Spleen (tissue), 11 donors: ENCODE measurements at regions not wholly inside any gene's neighbourhood (a gene's known extent, or its start where the extent isn't known, plus 50 kb on each side); places are given as distances from the start of the nearest gene placed in this dataset.

Source experiments
- DNase-seq: peaks from one replicate; pipeline ENCODE4 v3.0.0-alpha.2; 2020
- H3K27ac ChIP-seq, 8 donors: fragments of 200-600 bp; sonication (generic) in 7 of 8; 1 replicate in 4 of 8; 2 replicates in 4 of 8; pipeline versions ENCODE4 v1.5.0 to v1.8.0; 2016 to 2021; ENCODE audit warnings: inconsistent platforms in 4 of 8, mild to moderate bottlenecking in 4 of 8, moderate library complexity in 1 of 8
- H3K27me3 ChIP-seq, 7 donors: fragments of 200-600 bp; sonication (generic) in 6 of 7; replicated peaks in 1 of 7; 1 replicate in 4 of 7; 2 replicates in 3 of 7; pipeline versions ENCODE4 v1.5.0 to v1.8.0; 2016 to 2021; ENCODE audit warnings: inconsistent platforms in 3 of 7, mild to moderate bottlenecking in 1 of 7
- H3K36me3 ChIP-seq, 6 donors: fragments of 200-600 bp; sonication (generic) in 5 of 6; 1 replicate in 4 of 6; 2 replicates in 2 of 6; pipeline versions ENCODE4 v1.5.0 to v1.8.0; 2016 to 2021; ENCODE audit warnings: inconsistent platforms in 2 of 6
- H3K4me1 ChIP-seq, 6 donors: fragments of 200-600 bp; sonication (generic) in 5 of 6; 1 replicate in 3 of 6; 2 replicates in 3 of 6; pipeline versions ENCODE4 v1.5.0 to v1.8.0; 2016 to 2021; ENCODE audit warnings: inconsistent platforms in 3 of 6
- H3K4me3 ChIP-seq, 8 donors: fragments of 200-600 bp; sonication (generic) in 7 of 8; 1 replicate in 4 of 8; 2 replicates in 4 of 8; pipeline versions ENCODE4 v1.5.0 to v1.8.0; 2016 to 2021; ENCODE audit warnings: inconsistent platforms in 4 of 8, mild to moderate bottlenecking in 4 of 8, moderate library complexity in 2 of 8
- H3K9me3 ChIP-seq, 8 donors: fragments of 200-600 bp; sonication (generic) in 7 of 8; 1 replicate in 4 of 8; 2 replicates in 4 of 8; pipeline versions ENCODE4 v1.5.0 to v1.8.0; 2016 to 2021; ENCODE audit warnings: inconsistent platforms in 4 of 8
- POLR2A ChIP-seq, 3 donors: fragments of 450-650 bp; IDR thresholded peaks; one replicate each; pipeline ENCODE4 v1.5.1; 2017; ENCODE audit warnings: antibody characterized with exemption in 3 of 3, mild to moderate bottlenecking in 1 of 3
- POLR2AphosphoS5 ChIP-seq, 3 donors: sonication (generic); formaldehyde crosslinking; IDR thresholded peaks; one replicate each; pipeline ENCODE4 v1.5.1; 2017; ENCODE audit warnings: antibody characterized with exemption in 3 of 3
- WGBS, 5 donors: extraction: QIAGEN DNeasy Blood & Tissue Kit in 3 of 5; methylation state at CpG; one replicate each; pipeline versions ENCODE4 v1.1.5 to v1.1.7; 2013 to 2018; 5-methylcytosine and 5-hydroxymethylcytosine counted together
- intact Hi-C: fragments of 100-400 bp; cut with DNase I; formaldehyde crosslinking; loops from one replicate; pipeline ENCODE4 v1.15.0; 2023; ENCODE audit warnings: low total_unique reads
- TF ChIP-seq, protein P1 (sequence below), 11 experiments: fragments of 200-600 bp in 7 of 11; fragments of 450-650 bp in 4 of 11; sonication (generic) in 4 of 11; IDR thresholded peaks in 8 of 11; conservative IDR thresholded peaks in 3 of 11; 1 replicate in 7 of 11; 2 replicates in 4 of 11; pipeline versions ENCODE4 v1.4.0 to v1.8.0; 2016 to 2021; ENCODE audit warnings: antibody characterized with exemption in 11 of 11, inconsistent platforms in 4 of 11, mild to moderate bottlenecking in 1 of 11
- donor health status: healthy with polysubstance abuse.
- donor health status: DM: no; HTN: no; CAD: no; lungs with moderate emphysema.
- donor health status: DM: no; HTN: no; CAD: no.
- donor health status: Bipolar disorder and iron deficiency.
- donor health status: healthy.
- donor health status: DM: no; HTN: no; CAD: no.
- donor health status: DM: yes; HTN: yes; CAD: no.

GRCh38 chr4:22986262-22986661, 293.5 kb downstream of the GBA3 start:
- no peaks in the 10 kb centered on the region for H3K27me3 ChIP-seq

DNA sequence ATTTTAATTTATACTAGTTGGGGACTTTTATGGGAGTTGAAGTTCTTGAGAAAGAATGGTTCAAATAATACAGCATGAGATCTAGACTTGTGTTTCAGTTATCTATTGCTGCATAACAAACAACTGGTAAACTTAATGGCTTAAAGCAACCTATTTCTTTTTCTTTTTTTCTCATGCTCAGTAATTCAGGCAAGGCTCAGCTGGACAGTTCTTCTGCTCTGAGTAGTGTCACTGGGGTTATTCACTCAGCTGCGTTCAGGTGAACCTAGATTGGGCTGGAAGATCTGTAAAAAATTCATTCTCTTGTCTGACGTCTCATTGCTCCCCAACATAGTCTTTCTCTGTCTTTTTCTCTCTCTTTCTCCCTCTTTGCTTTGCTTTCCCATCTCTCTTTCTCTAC, 291.7 kb downstream of the GBA3 start:
- Histone ChIP-seq H3K27ac (no peak overlapping the region), H3K27me3 (no peaks in the 10 kb centered on the region), H3K36me3 (no peaks in the 10 kb centered on the region), H3K4me1 (no peaks in the 10 kb centered on the region), H3K4me3 (no peak overlapping the region), H3K9me3 (peaks cover 2 to 59% (median 18%) of the 10 kb centered on the region in 8 donors)
- no peak for DNase-seq
- TF ChIP-seq, protein P1, sequence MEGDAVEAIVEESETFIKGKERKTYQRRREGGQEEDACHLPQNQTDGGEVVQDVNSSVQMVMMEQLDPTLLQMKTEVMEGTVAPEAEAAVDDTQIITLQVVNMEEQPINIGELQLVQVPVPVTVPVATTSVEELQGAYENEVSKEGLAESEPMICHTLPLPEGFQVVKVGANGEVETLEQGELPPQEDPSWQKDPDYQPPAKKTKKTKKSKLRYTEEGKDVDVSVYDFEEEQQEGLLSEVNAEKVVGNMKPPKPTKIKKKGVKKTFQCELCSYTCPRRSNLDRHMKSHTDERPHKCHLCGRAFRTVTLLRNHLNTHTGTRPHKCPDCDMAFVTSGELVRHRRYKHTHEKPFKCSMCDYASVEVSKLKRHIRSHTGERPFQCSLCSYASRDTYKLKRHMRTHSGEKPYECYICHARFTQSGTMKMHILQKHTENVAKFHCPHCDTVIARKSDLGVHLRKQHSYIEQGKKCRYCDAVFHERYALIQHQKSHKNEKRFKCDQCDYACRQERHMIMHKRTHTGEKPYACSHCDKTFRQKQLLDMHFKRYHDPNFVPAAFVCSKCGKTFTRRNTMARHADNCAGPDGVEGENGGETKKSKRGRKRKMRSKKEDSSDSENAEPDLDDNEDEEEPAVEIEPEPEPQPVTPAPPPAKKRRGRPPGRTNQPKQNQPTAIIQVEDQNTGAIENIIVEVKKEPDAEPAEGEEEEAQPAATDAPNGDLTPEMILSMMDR (IDR thresholded peaks at IDR 0.05 in 8 of 11, conservative IDR thresholded peaks at IDR 0.05 in 3 of 11) = no peak
- TF ChIP-seq POLR2A (IDR thresholded peaks at IDR 0.05) (no peak), POLR2AphosphoS5 (IDR thresholded peaks at IDR 0.05) (no peak)
- WGBS, 5 donors = 74 to 85% (median 83%) methylated on average over 2 of the region's 2 CpGs
- intact Hi-C loops = no loop called here

More at GRCh38 chr4:22986262-22986661, 293.5 kb downstream of the GBA3 start:
- H3K36me3 ChIP-seq = no peaks in the 10 kb centered on the region
- no peaks in the 10 kb centered on the region for H3K4me1 ChIP-seq
- intact Hi-C loops = no loop called here
- H3K4me3 ChIP-seq = no peak overlapping the region
- H3K9me3 ChIP-seq = peaks cover 0 to 45% (median 14%) of the 10 kb centered on the region in 8 donors
- H3K27ac ChIP-seq = no peak overlapping the region
- DNase-seq = no peak
- TF ChIP-seq POLR2A (IDR thresholded peaks at IDR 0.05) (no peak), POLR2AphosphoS5 (IDR thresholded peaks at IDR 0.05) (no peak)
- TF ChIP-seq, protein P1 (IDR thresholded peaks at IDR 0.05 in 8 of 11, conservative IDR thresholded peaks at IDR 0.05 in 3 of 11) = no peak

GRCh38 chr4:22978656-22979055, 285.9 kb downstream of the GBA3 start:
- no peak for TF ChIP-seq POLR2AphosphoS5 (IDR thresholded peaks at IDR 0.05)
- TF ChIP-seq POLR2A (IDR thresholded peaks at IDR 0.05) = no peak
- TF ChIP-seq, protein P1 (IDR thresholded peaks at IDR 0.05 in 8 of 11, conservative IDR thresholded peaks at IDR 0.05 in 3 of 11) = no peak
- DNase-seq = no peak

DNA sequence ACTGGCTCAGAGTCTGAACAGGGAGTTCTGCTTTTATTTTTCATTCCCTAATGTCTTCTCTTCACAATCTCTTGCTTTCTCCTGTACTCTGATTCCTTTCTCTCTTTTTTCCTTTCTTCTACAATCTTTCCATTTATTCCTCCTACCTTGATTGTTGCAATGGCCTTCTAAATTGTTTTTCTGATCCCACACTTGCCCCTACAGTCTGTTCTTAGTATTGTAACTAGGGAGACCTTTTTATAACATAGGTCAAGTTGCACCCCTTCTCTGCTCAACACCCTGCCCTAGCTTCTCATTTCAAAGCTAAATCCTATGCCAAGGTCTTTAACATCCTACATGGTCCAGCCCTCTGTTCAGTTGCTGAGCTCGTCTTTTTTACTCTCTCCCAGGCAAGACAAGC, 277.9 kb downstream of the GBA3 start:
- Histone ChIP-seq H3K36me3 (no peaks in the 10 kb centered on the region), H3K27me3 (no peaks in the 10 kb centered on the region), H3K4me3 (no peak overlapping the region), H3K9me3 (peaks cover 0 to 41% (median 32%) of the 10 kb centered on the region in 8 donors), H3K27ac (no peak overlapping the region), H3K4me1 (no peaks in the 10 kb centered on the region)
- intact Hi-C loops = no loop called here
- no peak for DNase-seq
- TF ChIP-seq POLR2A (IDR thresholded peaks at IDR 0.05) (no peak), POLR2AphosphoS5 (IDR thresholded peaks at IDR 0.05) (no peak)
- TF ChIP-seq, protein P1 (IDR thresholded peaks at IDR 0.05 in 8 of 11, conservative IDR thresholded peaks at IDR 0.05 in 3 of 11) = no peak
- WGBS, 5 donors = 47 to 75% (median 53%) methylated on average over 1 of the region's 1 CpG

More at GRCh38 chr4:22978656-22979055, 285.9 kb downstream of the GBA3 start:
- Histone ChIP-seq H3K36me3 (no peaks in the 10 kb centered on the region), H3K4me3 (no peak overlapping the region), H3K27ac (no peak overlapping the region), H3K4me1 (no peaks in the 10 kb centered on the region), H3K27me3 (no peaks in the 10 kb centered on the region), H3K9me3 (peaks cover 0 to 85% (median 37%) of the 10 kb centered on the region in 8 donors)
- intact Hi-C loops = no loop called here
